Panc1 (cell line): ENCODE measurements at regions not wholly inside any gene's neighbourhood (a gene's known extent, or its start where the extent isn't known, plus 50 kb on each side); places are given as distances from the start of the nearest gene placed in this dataset.

Experiments
- ATAC-seq: fragments of 200-7000 bp; cut with Tn5 transposase; 2 replicates; pipeline ENCODE4 v1.9.1; 2020; ENCODE audit warnings: mild to moderate bottlenecking, moderate library complexity
- BruUV-seq: library from RNA; stranded (reverse); fragments of 400-500 nt; replicated peaks from 2 replicates; lab custom pipeline; 2021; lab: Mats Ljungman, UMichigan
- CTCF ChIA-PET: fragments of 300-600 bp; sonication (Branson Sonifier 250); formaldehyde crosslinking; loops from one replicate; lab custom pipeline; 2022; ENCODE audit warnings: antibody characterized with exemption; lab: Charles Lee
- POLR2A ChIA-PET: fragments of 300-600 bp; sonication (Branson Sonifier 250); formaldehyde crosslinking; loops from one replicate; lab custom pipeline; 2022; ENCODE audit warnings: antibody characterized with exemption; lab: Charles Lee
- DNase-seq: peaks from one replicate; pipeline ENCODE4 v3.0.0-alpha.2; 2010; ENCODE audit warnings: low read depth, low spot score
- H3K27ac ChIP-seq: 2 replicates; pipeline ENCODE4 v1.5.1; 2011; ENCODE audit warnings: mild to moderate bottlenecking, low read length, inconsistent platforms
- H3K27me3 ChIP-seq: fragments of 200-500 bp; sonication (Bioruptor generic); 2 replicates; pipeline ENCODE4 v1.6.0; 2014; ENCODE audit warnings: low read length, inconsistent platforms; ENCODE audit not compliant: control insufficient read depth, insufficient read depth
- H3K36me3 ChIP-seq: fragments of 200-500 bp; sonication (Bioruptor generic); 2 replicates; pipeline ENCODE4 v1.5.1; 2014; ENCODE audit warnings: inconsistent platforms, mild to moderate bottlenecking, low read length, moderate library complexity; ENCODE audit not compliant: control insufficient read depth, insufficient read depth
- H3K4me1 ChIP-seq: 2 replicates; pipeline ENCODE4 v1.5.1; 2011; ENCODE audit warnings: inconsistent platforms, mild to moderate bottlenecking, low read length, moderate library complexity; ENCODE audit not compliant: control insufficient read depth, insufficient read depth
- H3K4me3 ChIP-seq, 2 experiments: 2 replicates each; pipeline ENCODE4 v1.5.1; 2011 to 2012; ENCODE audit warnings: low read depth in 2 of 2, low read length in 2 of 2, mild to moderate bottlenecking in 2 of 2, inconsistent platforms in 1 of 2, moderate library complexity in 1 of 2
- H3K9me3 ChIP-seq: fragments of 200-500 bp; sonication (Bioruptor generic); 2 replicates; pipeline ENCODE4 v1.5.1; 2014; ENCODE audit warnings: low read depth, mild to moderate bottlenecking, inconsistent platforms, low read length, moderate library complexity; ENCODE audit not compliant: control insufficient read depth, insufficient read depth
- POLR2AphosphoS5 ChIP-seq: IDR thresholded peaks from 2 replicates; pipeline ENCODE4 v1.6.1; 2012; ENCODE audit warnings: mild to moderate bottlenecking, low read depth, low read length, moderate library complexity
- SIN3A ChIP-seq: IDR thresholded peaks from 2 replicates; pipeline ENCODE4 v1.6.1; 2012; ENCODE audit warnings: low read depth, mild to moderate bottlenecking, low read length, moderate library complexity, borderline replicate concordance; ENCODE audit not compliant: insufficient read depth
- TCF7L2 ChIP-seq: IDR thresholded peaks from 2 replicates; pipeline ENCODE4 v1.6.1; 2011; ENCODE audit warnings: mild to moderate bottlenecking, low read depth, low read length, inconsistent platforms
- in situ Hi-C: cut with HindIII; loops from 2 replicates; pipeline ENCODE4 v1.10.0; 2016; ENCODE audit warnings: low sequenced_read_pairs, low pct_unique_long_range_greater_than_20kb
- intact Hi-C: fragments of 100-400 bp; cut with micrococcal nuclease; formaldehyde crosslinking; loops from one replicate; pipeline ENCODE4 v1.10.0; 2022; ENCODE audit not compliant: unreplicated experiment
- TF ChIP-seq, protein P1 (sequence below), 2 experiments: IDR thresholded peaks; 2 replicates each; pipeline ENCODE4 v1.6.1; 2011 to 2012; ENCODE audit warnings: low read depth in 2 of 2, control low read depth in 1 of 2, low read length in 1 of 2, mild to moderate bottlenecking in 1 of 2, moderate library complexity in 1 of 2; ENCODE audit not compliant: insufficient read depth in 1 of 2
- TF ChIP-seq, protein P2 (sequence below): fragments of 450-650 bp; IDR thresholded peaks from 2 replicates; pipeline ENCODE4 v1.5.1; 2017; ENCODE audit warnings: mild to moderate bottlenecking

DNA sequence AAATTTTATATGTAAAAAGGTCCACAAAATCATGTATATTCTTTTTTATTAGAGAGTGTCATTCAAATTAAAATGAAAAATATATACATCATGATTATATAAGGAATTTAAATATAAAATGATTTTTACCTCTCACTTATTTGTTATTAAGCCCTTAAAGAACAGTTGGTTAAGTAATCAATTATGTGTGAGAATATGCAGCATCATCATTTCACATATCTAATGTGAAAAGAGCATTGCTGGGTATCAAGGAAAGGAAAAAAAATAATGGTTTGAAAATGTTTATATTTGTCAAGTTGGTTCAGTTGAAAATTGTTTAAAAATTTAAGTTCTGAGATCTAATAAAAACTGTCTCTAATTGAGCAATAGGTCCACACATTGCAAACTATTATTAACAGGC is 363.6 kb upstream of the GRM3 start:
- POLR2A ChIA-PET: no interaction called here
- Histone ChIP-seq H3K4me3 (no peak overlapping the region), H3K27me3 (no peaks in the 10 kb centered on the region), H3K27ac (no peak overlapping the region), H3K4me1 (no peaks in the 10 kb centered on the region), H3K36me3 (no peaks in the 10 kb centered on the region), H3K9me3 (no peaks in the 10 kb centered on the region)
- intact Hi-C loops: no loop called here
- DNase-seq (no peak), ATAC-seq (no peak)
- BruUV-seq: no TSS peak
- in situ Hi-C loops: no loop called here
- TF ChIP-seq SIN3A (no peak), TCF7L2 (no peak), POLR2AphosphoS5 (no peak)
- TF ChIP-seq, protein P1, sequence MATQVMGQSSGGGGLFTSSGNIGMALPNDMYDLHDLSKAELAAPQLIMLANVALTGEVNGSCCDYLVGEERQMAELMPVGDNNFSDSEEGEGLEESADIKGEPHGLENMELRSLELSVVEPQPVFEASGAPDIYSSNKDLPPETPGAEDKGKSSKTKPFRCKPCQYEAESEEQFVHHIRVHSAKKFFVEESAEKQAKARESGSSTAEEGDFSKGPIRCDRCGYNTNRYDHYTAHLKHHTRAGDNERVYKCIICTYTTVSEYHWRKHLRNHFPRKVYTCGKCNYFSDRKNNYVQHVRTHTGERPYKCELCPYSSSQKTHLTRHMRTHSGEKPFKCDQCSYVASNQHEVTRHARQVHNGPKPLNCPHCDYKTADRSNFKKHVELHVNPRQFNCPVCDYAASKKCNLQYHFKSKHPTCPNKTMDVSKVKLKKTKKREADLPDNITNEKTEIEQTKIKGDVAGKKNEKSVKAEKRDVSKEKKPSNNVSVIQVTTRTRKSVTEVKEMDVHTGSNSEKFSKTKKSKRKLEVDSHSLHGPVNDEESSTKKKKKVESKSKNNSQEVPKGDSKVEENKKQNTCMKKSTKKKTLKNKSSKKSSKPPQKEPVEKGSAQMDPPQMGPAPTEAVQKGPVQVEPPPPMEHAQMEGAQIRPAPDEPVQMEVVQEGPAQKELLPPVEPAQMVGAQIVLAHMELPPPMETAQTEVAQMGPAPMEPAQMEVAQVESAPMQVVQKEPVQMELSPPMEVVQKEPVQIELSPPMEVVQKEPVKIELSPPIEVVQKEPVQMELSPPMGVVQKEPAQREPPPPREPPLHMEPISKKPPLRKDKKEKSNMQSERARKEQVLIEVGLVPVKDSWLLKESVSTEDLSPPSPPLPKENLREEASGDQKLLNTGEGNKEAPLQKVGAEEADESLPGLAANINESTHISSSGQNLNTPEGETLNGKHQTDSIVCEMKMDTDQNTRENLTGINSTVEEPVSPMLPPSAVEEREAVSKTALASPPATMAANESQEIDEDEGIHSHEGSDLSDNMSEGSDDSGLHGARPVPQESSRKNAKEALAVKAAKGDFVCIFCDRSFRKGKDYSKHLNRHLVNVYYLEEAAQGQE (IDR thresholded peaks at IDR 0.05; ENCODE audit: insufficient read depth in 1 of 2, low read depth in 2 of 2, low read length in 1 of 2): no peak
- TF ChIP-seq, protein P2, sequence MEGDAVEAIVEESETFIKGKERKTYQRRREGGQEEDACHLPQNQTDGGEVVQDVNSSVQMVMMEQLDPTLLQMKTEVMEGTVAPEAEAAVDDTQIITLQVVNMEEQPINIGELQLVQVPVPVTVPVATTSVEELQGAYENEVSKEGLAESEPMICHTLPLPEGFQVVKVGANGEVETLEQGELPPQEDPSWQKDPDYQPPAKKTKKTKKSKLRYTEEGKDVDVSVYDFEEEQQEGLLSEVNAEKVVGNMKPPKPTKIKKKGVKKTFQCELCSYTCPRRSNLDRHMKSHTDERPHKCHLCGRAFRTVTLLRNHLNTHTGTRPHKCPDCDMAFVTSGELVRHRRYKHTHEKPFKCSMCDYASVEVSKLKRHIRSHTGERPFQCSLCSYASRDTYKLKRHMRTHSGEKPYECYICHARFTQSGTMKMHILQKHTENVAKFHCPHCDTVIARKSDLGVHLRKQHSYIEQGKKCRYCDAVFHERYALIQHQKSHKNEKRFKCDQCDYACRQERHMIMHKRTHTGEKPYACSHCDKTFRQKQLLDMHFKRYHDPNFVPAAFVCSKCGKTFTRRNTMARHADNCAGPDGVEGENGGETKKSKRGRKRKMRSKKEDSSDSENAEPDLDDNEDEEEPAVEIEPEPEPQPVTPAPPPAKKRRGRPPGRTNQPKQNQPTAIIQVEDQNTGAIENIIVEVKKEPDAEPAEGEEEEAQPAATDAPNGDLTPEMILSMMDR: no peak
- CTCF ChIA-PET: no interaction called here

DNA sequence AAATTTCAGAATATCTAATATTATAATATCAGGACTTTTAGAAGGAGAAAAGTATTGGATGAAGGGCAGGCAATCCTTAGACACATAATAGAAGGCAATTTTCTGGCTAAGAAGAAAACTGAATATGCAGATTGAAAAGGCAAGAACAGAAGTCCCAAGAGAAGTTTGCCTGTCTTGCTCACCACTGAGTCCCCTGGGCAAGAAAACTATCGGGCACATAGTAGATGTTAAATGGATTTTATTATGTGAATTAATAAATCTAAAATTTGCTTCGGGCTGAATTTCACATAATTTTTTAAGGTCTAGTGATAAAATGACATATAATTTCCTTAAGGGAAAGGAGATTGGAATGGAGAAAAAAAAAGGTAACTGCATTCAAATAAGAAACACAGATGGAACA is 380.9 kb upstream of the GRM3 start:
- CTCF ChIA-PET: no interaction called here
- no peaks in the 10 kb centered on the region for H3K27me3 ChIP-seq
- ATAC-seq (no peak), DNase-seq (no peak)
- intact Hi-C loops: no loop called here
- POLR2A ChIA-PET: no interaction called here
- no peaks in the 10 kb centered on the region for H3K4me1 ChIP-seq
- TF ChIP-seq, protein P2: no peak
- TF ChIP-seq SIN3A (no peak), POLR2AphosphoS5 (no peak), TCF7L2 (no peak)
- TF ChIP-seq, protein P1 (IDR thresholded peaks at IDR 0.05; ENCODE audit: insufficient read depth in 1 of 2, low read depth in 2 of 2, low read length in 1 of 2): no peak
- no peaks in the 10 kb centered on the region for H3K36me3 ChIP-seq
- no peak overlapping the region for H3K4me3 ChIP-seq
- no peaks in the 10 kb centered on the region for H3K9me3 ChIP-seq
- H3K27ac ChIP-seq: no peak overlapping the region
- in situ Hi-C loops: no loop called here
- no TSS peak for BruUV-seq
